Subcutaneous abdominal adipose tissue (tissue), 5 donors: ENCODE measurements at regions not wholly inside any gene's neighbourhood (a gene's known extent, or its start where the extent isn't known, plus 50 kb on each side); places are given as distances from the start of the nearest gene placed in this dataset.
"Not testable (repeated sequence)": the region's sequence is repeated elsewhere in the genome, so short reads cannot be mapped to it uniquely, and the experiment has no call there.

Experiments
- H3K27ac ChIP-seq: one replicate; pipeline ENCODE4 v1.7.0; 2013; ENCODE audit warnings: low read depth, mild to moderate bottlenecking, inconsistent platforms, low read length, moderate library complexity
- H3K27me3 ChIP-seq, 5 donors: one replicate each; pipeline ENCODE4 v1.7.0; 2013; ENCODE audit warnings: low read length in 5 of 5, inconsistent platforms in 1 of 5; ENCODE audit not compliant: control insufficient read depth in 5 of 5, insufficient read depth in 4 of 5
- H3K36me3 ChIP-seq, 5 donors: one replicate each; pipeline ENCODE4 v1.7.0; 2013; ENCODE audit warnings: low read length in 5 of 5; ENCODE audit not compliant: control insufficient read depth in 5 of 5, insufficient read depth in 5 of 5
- H3K4me1 ChIP-seq, 5 donors: one replicate each; pipeline ENCODE4 v1.7.0; 2013; ENCODE audit warnings: low read length in 5 of 5, mild to moderate bottlenecking in 3 of 5, moderate library complexity in 1 of 5; ENCODE audit not compliant: control insufficient read depth in 5 of 5, insufficient read depth in 5 of 5
- H3K4me3 ChIP-seq, 5 donors: one replicate each; pipeline ENCODE4 v1.7.0; 2013; ENCODE audit warnings: low read length in 5 of 5, low read depth in 1 of 5
- H3K9ac ChIP-seq, 5 donors: one replicate each; pipeline ENCODE4 v1.7.0; 2013; ENCODE audit warnings: low read length in 5 of 5, mild to moderate bottlenecking in 4 of 5, moderate library complexity in 3 of 5
- H3K9me3 ChIP-seq, 5 donors: one replicate each; pipeline ENCODE4 v1.7.0; 2013; ENCODE audit warnings: low read length in 5 of 5; ENCODE audit not compliant: control insufficient read depth in 5 of 5
- donor health status: healthy.
- donor health status: healthy.
- donor health status: healthy.
- donor health status: healthy.
- donor health status: healthy.

GRCh38 chr11:109956124-109956793 is 136.9 kb upstream of the ZC3H12C start:
- Histone ChIP-seq H3K9me3 (no peaks in the 10 kb centered on the region), H3K4me1 (peaks cover 0 to 15% (median 9%) of the 10 kb centered on the region in 5 donors), H3K4me3 (no peak overlapping the region), H3K9ac (no peak overlapping the region), H3K27ac (no peak overlapping the region), H3K27me3 (no peaks in the 10 kb centered on the region), H3K36me3 (no peaks in the 10 kb centered on the region)

GRCh38 chr11:109957000-109957399 is 136.2 kb upstream of the ZC3H12C start:
- Histone ChIP-seq H3K27me3 (no peaks in the 10 kb centered on the region), H3K4me1 (peaks cover 0 to 15% (median 9%) of the 10 kb centered on the region in 5 donors), H3K9ac (no peak overlapping the region), H3K9me3 (no peaks in the 10 kb centered on the region), H3K4me3 (no peak overlapping the region), H3K27ac (no peak overlapping the region), H3K36me3 (no peaks in the 10 kb centered on the region)

- H3K4me1 ChIP-seq, result peaks cover 0 to 15% (median 9%) of the 10 kb centered on the region in 5 donors
- no peak overlapping the region for H3K9ac ChIP-seq
- no peaks in the 10 kb centered on the region for H3K27me3 ChIP-seq
- H3K36me3 ChIP-seq, result no peaks in the 10 kb centered on the region
- H3K4me3 ChIP-seq, result no peak overlapping the region
- H3K9me3 ChIP-seq, result no peaks in the 10 kb centered on the region
- H3K27ac ChIP-seq, result no peak overlapping the region
Measured at GRCh38 chr11:109957601-109958000, 135.6 kb upstream of the ZC3H12C start.

- Histone ChIP-seq H3K9ac (no peak overlapping the region), H3K27me3 (no peaks in the 10 kb centered on the region), H3K27ac (no peak overlapping the region), H3K4me1 (peaks cover 0 to 15% (median 9%) of the 10 kb centered on the region in 5 donors), H3K9me3 (no peaks in the 10 kb centered on the region), H3K4me3 (no peak overlapping the region), H3K36me3 (no peaks in the 10 kb centered on the region)
Measured at GRCh38 chr11:109958131-109958820, 134.9 kb upstream of the ZC3H12C start.

GRCh38 chr11:109958821-109959166 is 134.4 kb upstream of the ZC3H12C start:
- no peaks in the 10 kb centered on the region for H3K36me3 ChIP-seq
- no peak overlapping the region for H3K4me3 ChIP-seq
- no peaks in the 10 kb centered on the region for H3K27me3 ChIP-seq
- H3K27ac ChIP-seq, result no peak overlapping the region
- peaks cover 0 to 15% (median 9%) of the 10 kb centered on the region in 5 donors for H3K4me1 ChIP-seq
- no peak overlapping the region for H3K9ac ChIP-seq
- no peaks in the 10 kb centered on the region for H3K9me3 ChIP-seq

GRCh38 chr11:109960831-109961230 is 132.4 kb upstream of the ZC3H12C start:
- no peaks in the 10 kb centered on the region for H3K36me3 ChIP-seq
- no peaks in the 10 kb centered on the region for H3K9me3 ChIP-seq
- H3K4me1 ChIP-seq, result peaks cover 0 to 13% (median 9%) of the 10 kb centered on the region in 5 donors
- H3K27me3 ChIP-seq, result no peaks in the 10 kb centered on the region
- H3K27ac ChIP-seq, result no peak overlapping the region
- no peak overlapping the region for H3K4me3 ChIP-seq
- no peak overlapping the region for H3K9ac ChIP-seq

GRCh38 chr11:109961261-109961660 is 131.9 kb upstream of the ZC3H12C start:
- Histone ChIP-seq H3K36me3 (no peaks in the 10 kb centered on the region), H3K4me1 (peaks cover 0 to 9% (median 9%) of the 10 kb centered on the region in 5 donors), H3K27ac (no peak overlapping the region), H3K4me3 (no peak overlapping the region), H3K9ac (no peak overlapping the region), H3K27me3 (no peaks in the 10 kb centered on the region), H3K9me3 (no peaks in the 10 kb centered on the region)

- H3K27me3 ChIP-seq, result no peaks in the 10 kb centered on the region
- H3K4me1 ChIP-seq, result peaks cover 0 to 9% (median 9%) of the 10 kb centered on the region in 5 donors
- no peak overlapping the region for H3K4me3 ChIP-seq
- H3K27ac ChIP-seq, result no peak overlapping the region
- no peaks in the 10 kb centered on the region for H3K9me3 ChIP-seq
- no peaks in the 10 kb centered on the region for H3K36me3 ChIP-seq
- H3K9ac ChIP-seq, result no peak overlapping the region
Measured at GRCh38 chr11:109963101-109963500, 130.1 kb upstream of the ZC3H12C start.

GRCh38 chr11:109964487-109964886 is 128.7 kb upstream of the ZC3H12C start:
- no peaks in the 10 kb centered on the region for H3K27me3 ChIP-seq
- H3K4me1 ChIP-seq, result peaks cover 0 to 9% (median 9%) of the 10 kb centered on the region in 5 donors
- no peaks in the 10 kb centered on the region for H3K9me3 ChIP-seq

GRCh38 chr11:109965445-109965844 is 127.7 kb upstream of the ZC3H12C start:
- H3K9ac ChIP-seq, H3K9me3 ChIP-seq, H3K4me1 ChIP-seq, H3K36me3 ChIP-seq, H3K27ac ChIP-seq, H3K4me3 ChIP-seq, H3K27me3 ChIP-seq: not testable (repeated sequence)

More at GRCh38 chr11:109964487-109964886, 128.7 kb upstream of the ZC3H12C start:
- H3K9ac ChIP-seq, result no peak overlapping the region
- H3K27ac ChIP-seq, result no peak overlapping the region
- no peaks in the 10 kb centered on the region for H3K36me3 ChIP-seq
- no peak overlapping the region for H3K4me3 ChIP-seq
